MM.1S (cell line): ENCODE measurements at regions not wholly inside any gene's neighbourhood (a gene's known extent, or its start where the extent isn't known, plus 50 kb on each side); places are given as distances from the start of the nearest gene placed in this dataset.

ENCODE experiments used
- DNase-seq: peaks from one replicate; pipeline ENCODE4 v3.0.0-alpha.2; 2015
- H2AFZ ChIP-seq: fragments of 300-600 bp; sonication (generic); 2 replicates; pipeline ENCODE4 v1.6.0; 2016; ENCODE audit warnings: antibody characterized with exemption, low read length
- H3F3A ChIP-seq: fragments of 300-600 bp; sonication (generic); 2 replicates; pipeline ENCODE4 v1.6.1; 2016; ENCODE audit warnings: mild to moderate bottlenecking, antibody characterized with exemption, low read length, moderate library complexity, mixed read lengths; ENCODE audit not compliant: insufficient read depth
- H3K27ac ChIP-seq: fragments of 300-600 bp; sonication (generic); 2 replicates; pipeline ENCODE4 v1.5.1; 2016; ENCODE audit warnings: mild to moderate bottlenecking, low read length
- H3K27me3 ChIP-seq: fragments of 300-600 bp; sonication (generic); replicated peaks from 2 replicates; pipeline ENCODE4 v1.6.0; 2016; ENCODE audit warnings: low read length; ENCODE audit not compliant: insufficient read depth
- H3K36me3 ChIP-seq: fragments of 300-600 bp; sonication (generic); replicated peaks from 2 replicates; pipeline ENCODE4 v1.6.1; 2016; ENCODE audit warnings: mild to moderate bottlenecking, low read length, mixed read lengths; ENCODE audit not compliant: insufficient read depth
- H3K4me1 ChIP-seq: fragments of 300-600 bp; sonication (generic); 2 replicates; pipeline ENCODE4 v1.6.1; 2016; ENCODE audit warnings: low read length, mixed read lengths
- H3K4me2 ChIP-seq: fragments of 300-600 bp; sonication (generic); 2 replicates; pipeline ENCODE4 v1.6.0; 2016; ENCODE audit warnings: low read depth, low read length
- H3K4me3 ChIP-seq: fragments of 300-600 bp; sonication (generic); 2 replicates; pipeline ENCODE4 v1.5.1; 2016; ENCODE audit warnings: low read length, mixed read lengths
- H3K79me2 ChIP-seq: fragments of 300-600 bp; sonication (generic); 2 replicates; pipeline ENCODE4 v1.6.1; 2016; ENCODE audit warnings: mixed run types, low read length, mixed read lengths
- H3K9ac ChIP-seq: fragments of 300-600 bp; sonication (generic); 2 replicates; pipeline ENCODE4 v1.6.1; 2016; ENCODE audit warnings: low read length, mixed read lengths
- H3K9me2 ChIP-seq: fragments of 300-600 bp; sonication (generic); replicated peaks from 2 replicates; pipeline ENCODE4 v1.6.1; 2016; ENCODE audit warnings: mild to moderate bottlenecking, low read length, mixed read lengths; ENCODE audit not compliant: insufficient read depth
- H3K9me3 ChIP-seq: fragments of 300-600 bp; sonication (generic); replicated peaks from 2 replicates; pipeline ENCODE4 v1.6.1; 2016; ENCODE audit warnings: mild to moderate bottlenecking, low read length, mixed read lengths; ENCODE audit not compliant: insufficient read depth
- H4K20me1 ChIP-seq: fragments of 300-600 bp; sonication (generic); 2 replicates; pipeline ENCODE4 v1.6.1; 2016; ENCODE audit warnings: mild to moderate bottlenecking, low read length, moderate library complexity, mixed read lengths; ENCODE audit not compliant: insufficient read depth
- EZH2 ChIP-seq: fragments of 300-600 bp; sonication (generic); optimal IDR thresholded peaks from 2 replicates; pipeline ENCODE3; 2017; ENCODE audit warnings: low read depth, mild to moderate bottlenecking, antibody characterized with exemption, low read length, mixed read lengths
- EZH2phosphoT487 ChIP-seq: fragments of 300-600 bp; sonication (generic); IDR thresholded peaks from 2 replicates; pipeline ENCODE4 v1.6.1; 2018; ENCODE audit warnings: antibody characterized with exemption, low read length
- TF ChIP-seq, protein P1 (sequence below): fragments of 300-600 bp; sonication (generic); IDR thresholded peaks from 2 replicates; pipeline ENCODE4 v1.5.1; 2016; ENCODE audit warnings: antibody characterized with exemption, low read length, mixed read lengths

DNA sequence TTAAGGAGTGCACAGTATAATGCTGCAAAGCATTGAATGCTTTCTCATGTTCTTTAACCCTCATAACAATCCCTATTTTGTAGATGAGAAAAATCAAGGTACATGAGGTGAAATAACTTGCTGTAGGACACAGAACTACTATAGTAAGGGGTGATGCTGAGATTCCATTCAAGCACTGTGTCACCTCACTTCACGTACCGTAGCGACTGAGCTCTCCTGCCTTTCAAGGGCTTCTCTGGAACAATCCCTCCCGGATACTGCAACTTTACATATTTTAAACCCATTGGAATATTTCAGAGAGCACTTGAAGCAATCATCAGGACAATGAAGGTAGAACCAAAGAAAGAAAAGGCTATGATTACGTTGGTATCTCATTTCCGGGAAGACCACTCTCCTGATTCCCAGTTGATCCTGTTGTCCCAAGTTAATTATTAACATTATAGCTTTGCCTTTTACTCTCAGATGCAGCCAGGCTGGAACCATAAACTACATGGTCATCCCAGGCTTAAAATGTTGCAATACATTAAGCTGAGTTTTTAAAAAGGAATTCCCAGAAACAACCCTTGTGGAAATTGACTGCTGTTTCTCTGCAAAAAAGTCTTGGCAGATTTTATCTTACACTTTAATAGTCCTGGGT is 252.2 kb upstream of the IGF1R start:
- no peak for DNase-seq
- no peak overlapping the region for H3K4me2 ChIP-seq
- H3K9me2 ChIP-seq, result no peaks in the 10 kb centered on the region
- H3K4me1 ChIP-seq, result no peaks in the 10 kb centered on the region
- H3F3A ChIP-seq, result no peaks in the 10 kb centered on the region
- no peaks in the 10 kb centered on the region for H3K79me2 ChIP-seq
- no peak overlapping the region for H3K9ac ChIP-seq
- H2AFZ ChIP-seq, result no peak overlapping the region
- no peak overlapping the region for H3K27ac ChIP-seq
- no peaks in the 10 kb centered on the region for H4K20me1 ChIP-seq
- no peak overlapping the region for H3K4me3 ChIP-seq
- H3K9me3 ChIP-seq, result no peaks in the 10 kb centered on the region
- TF ChIP-seq, protein P1, sequence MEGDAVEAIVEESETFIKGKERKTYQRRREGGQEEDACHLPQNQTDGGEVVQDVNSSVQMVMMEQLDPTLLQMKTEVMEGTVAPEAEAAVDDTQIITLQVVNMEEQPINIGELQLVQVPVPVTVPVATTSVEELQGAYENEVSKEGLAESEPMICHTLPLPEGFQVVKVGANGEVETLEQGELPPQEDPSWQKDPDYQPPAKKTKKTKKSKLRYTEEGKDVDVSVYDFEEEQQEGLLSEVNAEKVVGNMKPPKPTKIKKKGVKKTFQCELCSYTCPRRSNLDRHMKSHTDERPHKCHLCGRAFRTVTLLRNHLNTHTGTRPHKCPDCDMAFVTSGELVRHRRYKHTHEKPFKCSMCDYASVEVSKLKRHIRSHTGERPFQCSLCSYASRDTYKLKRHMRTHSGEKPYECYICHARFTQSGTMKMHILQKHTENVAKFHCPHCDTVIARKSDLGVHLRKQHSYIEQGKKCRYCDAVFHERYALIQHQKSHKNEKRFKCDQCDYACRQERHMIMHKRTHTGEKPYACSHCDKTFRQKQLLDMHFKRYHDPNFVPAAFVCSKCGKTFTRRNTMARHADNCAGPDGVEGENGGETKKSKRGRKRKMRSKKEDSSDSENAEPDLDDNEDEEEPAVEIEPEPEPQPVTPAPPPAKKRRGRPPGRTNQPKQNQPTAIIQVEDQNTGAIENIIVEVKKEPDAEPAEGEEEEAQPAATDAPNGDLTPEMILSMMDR, result no peak
- TF ChIP-seq EZH2 (no peak), EZH2phosphoT487 (no peak)
- H3K27me3 ChIP-seq, result no peaks in the 10 kb centered on the region
- no peaks in the 10 kb centered on the region for H3K36me3 ChIP-seq

DNA sequence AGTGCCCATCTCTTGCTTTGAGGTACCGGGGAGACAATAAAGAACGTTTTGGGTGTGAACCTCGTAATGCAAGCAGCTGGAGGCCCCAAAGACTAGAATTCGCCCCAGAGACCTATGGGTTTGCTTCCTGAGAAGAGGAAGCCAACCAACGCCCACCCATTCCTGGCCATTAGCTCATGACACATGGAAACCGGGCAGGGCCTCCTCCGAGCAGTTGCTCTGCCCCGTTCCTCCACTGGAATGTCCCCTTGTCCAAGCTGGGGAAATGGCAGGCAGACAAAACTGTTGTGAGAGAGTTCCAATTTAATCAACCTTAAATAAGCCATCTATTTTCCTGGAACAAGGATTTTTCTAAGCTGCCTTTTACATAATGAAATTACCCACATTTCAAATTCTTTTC is 250.9 kb upstream of the IGF1R start:
- TF ChIP-seq EZH2phosphoT487 (no peak), EZH2 (no peak)
- TF ChIP-seq, protein P1, result no peak
- Histone ChIP-seq H3K9me2 (no peaks in the 10 kb centered on the region), H3K27me3 (no peaks in the 10 kb centered on the region), H3K79me2 (no peaks in the 10 kb centered on the region), H3K9ac (no peak overlapping the region), H4K20me1 (no peaks in the 10 kb centered on the region), H2AFZ (no peak overlapping the region), H3K27ac (no peak overlapping the region), H3K4me2 (no peak overlapping the region), H3K36me3 (no peaks in the 10 kb centered on the region), H3F3A (no peaks in the 10 kb centered on the region), H3K9me3 (no peaks in the 10 kb centered on the region), H3K4me3 (no peak overlapping the region), H3K4me1 (no peaks in the 10 kb centered on the region)
- DNase-seq, result no peak

DNA sequence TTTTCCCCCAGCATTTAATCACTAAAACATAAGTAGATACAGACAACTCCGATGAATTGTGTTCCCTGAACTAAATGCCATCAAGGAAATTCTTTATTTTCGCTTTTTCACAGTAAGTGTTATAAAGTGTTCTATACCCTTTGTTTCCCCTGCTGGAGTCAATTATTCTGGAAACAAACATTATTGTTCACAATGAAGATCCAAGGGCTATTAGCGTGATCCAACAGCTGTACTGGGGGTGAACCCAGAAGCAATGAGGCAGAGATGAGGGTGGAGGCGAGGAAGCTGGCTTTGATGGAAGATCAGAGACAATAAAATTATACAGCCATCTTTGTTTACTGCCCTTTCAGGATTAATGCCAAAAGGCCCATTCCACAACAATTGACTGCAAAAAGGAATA is 250.3 kb upstream of the IGF1R start:
- Histone ChIP-seq H3K4me1 (no peaks in the 10 kb centered on the region), H3K9me3 (no peaks in the 10 kb centered on the region), H3K79me2 (no peaks in the 10 kb centered on the region), H3K9ac (no peak overlapping the region), H3K36me3 (no peaks in the 10 kb centered on the region), H3K27me3 (no peaks in the 10 kb centered on the region), H3F3A (no peaks in the 10 kb centered on the region), H3K4me2 (no peak overlapping the region), H4K20me1 (no peaks in the 10 kb centered on the region), H2AFZ (no peak overlapping the region), H3K4me3 (no peak overlapping the region), H3K27ac (no peak overlapping the region), H3K9me2 (no peaks in the 10 kb centered on the region)
- TF ChIP-seq, protein P1, result no peak
- no peak for DNase-seq
